ENCODE measurements at regions not wholly inside any gene's neighbourhood (a gene's known extent, or its start where the extent isn't known, plus 50 kb on each side); places are given as distances from the start of the nearest gene placed in this dataset.

- in situ Hi-C loops (cut with HindIII; ENCODE audit: low sequenced_read_pairs): no loop called here
Observed at GRCh38 chr11:104464691-104465090, 300.7 kb upstream of the PDGFD start.

- in situ Hi-C loops (cut with HindIII; ENCODE audit: low sequenced_read_pairs): no loop called here
Observed at GRCh38 chr11:104462341-104462740, 298.4 kb upstream of the PDGFD start.

GRCh38 chr11:104451197-104451893 is 287.4 kb upstream of the PDGFD start:
- in situ Hi-C loops (cut with HindIII; ENCODE audit: low sequenced_read_pairs): no loop called here

DNA sequence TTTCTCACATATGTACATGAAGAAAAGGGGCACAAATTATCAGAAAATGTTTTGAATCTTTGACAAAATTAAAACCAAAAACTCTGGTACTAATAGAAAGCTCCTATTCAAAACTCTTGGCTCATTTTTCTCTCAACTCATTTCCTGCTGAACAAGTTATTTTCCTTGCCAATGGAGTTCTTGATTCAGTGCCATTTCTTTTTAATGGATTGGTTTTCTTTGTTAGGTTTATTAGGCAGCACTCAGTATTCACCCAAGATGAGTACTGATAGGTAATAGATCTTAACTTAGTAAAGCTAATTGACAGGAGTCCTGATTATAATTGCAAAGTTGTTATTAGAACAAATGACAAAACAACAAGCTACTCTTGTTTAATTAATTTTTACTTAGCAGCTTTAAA is 279.4 kb upstream of the PDGFD start:
- in situ Hi-C loops (cut with HindIII; ENCODE audit: low sequenced_read_pairs): no loop called here

DNA sequence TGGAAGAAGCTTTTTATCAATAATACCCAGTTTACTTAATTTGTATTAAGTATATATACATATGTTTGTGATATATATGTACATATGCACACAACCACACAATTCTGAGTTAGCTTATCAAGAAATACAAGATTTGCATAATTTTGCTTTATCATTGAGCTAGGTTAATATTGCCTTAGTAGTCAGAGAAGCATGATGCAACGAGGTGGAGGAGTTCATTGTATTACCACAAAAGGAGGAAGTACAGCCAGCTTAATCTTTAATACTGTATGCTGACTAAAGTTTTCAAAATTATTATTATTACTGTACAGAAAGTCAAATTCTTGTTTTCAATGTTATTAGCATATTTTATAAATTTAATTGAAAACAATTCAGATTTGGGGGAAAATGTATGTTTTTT is 278.4 kb upstream of the PDGFD start:
- in situ Hi-C loops (cut with HindIII; ENCODE audit: low sequenced_read_pairs): no loop called here

DNA sequence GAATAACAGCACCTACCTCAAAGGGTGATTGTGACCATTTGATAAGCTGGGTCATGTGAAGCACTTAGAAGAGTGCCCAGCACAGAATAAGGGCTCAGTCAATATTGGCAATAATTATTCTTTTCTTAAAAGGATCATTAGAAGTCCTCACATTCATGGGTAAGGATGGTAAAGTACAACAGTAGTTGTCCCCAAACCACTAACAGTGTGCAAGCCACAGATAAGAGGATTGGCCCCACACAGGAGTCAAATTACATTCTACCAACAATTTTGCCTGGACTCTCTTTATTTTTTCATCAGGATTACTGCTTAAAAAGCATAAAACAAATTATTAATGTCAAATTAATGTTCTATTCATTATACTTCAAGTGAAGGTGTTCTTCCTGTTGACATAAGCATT is 271.5 kb upstream of the PDGFD start:
- in situ Hi-C loops (cut with HindIII; ENCODE audit: low sequenced_read_pairs): no loop called here

DNA sequence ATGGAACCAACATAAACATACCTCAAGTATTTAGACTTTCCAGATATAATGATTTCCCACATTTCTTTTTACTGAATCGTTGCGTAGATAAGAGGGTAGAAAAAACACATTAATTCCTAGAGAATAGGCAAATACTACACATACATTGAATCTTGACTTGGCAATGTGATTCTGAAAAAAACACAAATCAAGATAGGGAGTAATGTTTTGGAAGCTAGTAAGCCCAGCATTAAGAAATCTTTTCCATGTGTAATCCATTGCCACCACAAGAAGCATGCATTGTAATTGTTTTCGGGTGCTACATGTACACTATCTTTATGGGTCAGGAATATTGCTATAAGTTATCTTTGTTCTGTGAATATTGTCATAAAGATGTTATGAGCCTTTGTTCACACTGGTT is 269.8 kb upstream of the PDGFD start:
- in situ Hi-C loops (cut with HindIII; ENCODE audit: low sequenced_read_pairs): no loop called here

DNA sequence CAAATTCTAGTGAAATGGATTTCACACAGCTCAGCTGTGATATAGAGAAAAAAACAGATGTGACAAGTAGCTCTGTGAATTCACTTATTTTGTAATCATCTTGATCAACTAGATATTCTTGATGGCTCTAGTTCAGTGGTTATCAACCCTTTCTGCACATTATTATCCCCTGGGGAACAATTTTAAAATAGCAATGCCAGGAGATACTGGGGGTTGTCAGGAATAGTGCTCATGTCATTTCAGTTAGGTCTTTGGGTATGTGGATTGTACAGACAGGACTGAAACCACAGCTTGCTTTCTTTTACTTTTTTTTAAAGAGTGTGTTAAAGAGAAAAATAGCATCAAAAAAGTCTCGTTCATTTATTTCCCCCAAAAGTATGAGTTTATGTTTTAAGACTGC is 269.0 kb upstream of the PDGFD start:
- in situ Hi-C loops (cut with HindIII; ENCODE audit: low sequenced_read_pairs): no loop called here

- in situ Hi-C loops (cut with HindIII; ENCODE audit: low sequenced_read_pairs): no loop called here
Observed at GRCh38 chr11:104432526-104432925, 268.6 kb upstream of the PDGFD start.

DNA sequence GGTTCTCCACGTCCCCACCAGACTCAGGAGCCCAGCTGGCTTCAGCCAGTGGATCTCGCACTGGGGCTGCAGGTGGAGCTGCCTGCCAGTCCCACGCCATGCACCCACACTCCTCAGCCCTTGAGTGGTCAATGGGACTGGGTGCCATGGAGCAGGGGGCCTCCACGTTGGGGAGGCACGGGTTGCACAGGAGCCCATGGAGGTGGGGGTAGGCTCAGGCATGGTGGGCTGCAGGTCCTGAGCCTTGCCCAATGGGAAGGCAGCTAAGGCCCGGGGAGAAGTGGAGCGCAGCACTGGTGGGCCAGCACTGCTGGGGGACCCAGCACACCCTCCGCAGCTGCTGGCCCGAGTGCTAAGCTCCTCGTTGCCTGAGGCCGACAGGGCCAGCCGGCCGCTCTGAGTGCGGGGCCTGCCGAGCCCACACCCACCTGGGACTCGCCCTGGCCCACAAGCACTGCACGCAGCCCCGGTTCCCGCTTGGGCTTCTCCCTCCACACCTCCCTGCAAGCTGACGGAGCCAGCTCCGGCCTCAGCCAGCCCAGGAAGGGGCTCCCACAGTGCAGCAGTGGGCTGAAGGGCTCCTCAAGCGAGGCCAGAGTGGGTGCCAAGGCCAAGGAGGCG is 258.5 kb upstream of the PDGFD start:
- in situ Hi-C loops (cut with HindIII; ENCODE audit: low sequenced_read_pairs): no loop called here

DNA sequence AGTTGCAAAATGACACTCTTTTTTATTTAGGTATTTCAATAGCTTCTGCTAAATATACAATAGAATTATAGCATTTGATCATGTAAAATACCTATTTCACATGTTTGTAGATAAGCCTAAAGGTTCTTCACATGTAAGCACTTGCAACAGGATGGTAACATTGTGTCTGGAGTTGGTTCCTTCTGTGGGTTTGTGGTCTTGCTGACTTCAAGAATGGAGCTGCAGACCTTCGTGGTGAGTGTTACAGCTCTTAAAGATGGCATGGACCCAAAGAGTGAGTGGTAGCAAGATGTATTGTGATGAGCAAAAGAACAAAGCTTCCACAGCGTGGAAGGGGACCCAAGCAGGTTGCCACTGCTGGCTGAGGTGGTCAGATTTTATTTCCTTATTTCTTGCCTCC is 246.4 kb upstream of the PDGFD start:
- in situ Hi-C loops (cut with HindIII; ENCODE audit: low sequenced_read_pairs): no loop called here

DNA sequence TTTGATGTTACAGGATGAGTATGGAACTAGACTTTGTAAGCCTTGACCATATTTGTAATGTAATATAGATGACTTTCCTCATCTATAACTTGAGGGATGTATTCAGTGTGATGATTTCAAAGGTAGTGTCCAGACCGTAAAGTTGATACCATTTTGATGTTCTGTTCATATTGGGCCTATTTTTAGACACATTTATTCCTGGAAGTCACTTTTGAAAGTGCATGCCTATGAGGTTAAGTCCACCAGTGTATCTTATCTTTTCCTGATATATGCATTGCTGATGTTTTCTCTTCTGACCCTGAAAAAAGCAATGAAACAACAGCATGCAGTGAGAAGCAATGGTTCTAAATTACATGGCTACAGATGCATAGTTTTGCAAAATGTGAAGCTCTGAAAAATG is 244.7 kb upstream of the PDGFD start:
- in situ Hi-C loops (cut with HindIII; ENCODE audit: low sequenced_read_pairs): no loop called here

DNA sequence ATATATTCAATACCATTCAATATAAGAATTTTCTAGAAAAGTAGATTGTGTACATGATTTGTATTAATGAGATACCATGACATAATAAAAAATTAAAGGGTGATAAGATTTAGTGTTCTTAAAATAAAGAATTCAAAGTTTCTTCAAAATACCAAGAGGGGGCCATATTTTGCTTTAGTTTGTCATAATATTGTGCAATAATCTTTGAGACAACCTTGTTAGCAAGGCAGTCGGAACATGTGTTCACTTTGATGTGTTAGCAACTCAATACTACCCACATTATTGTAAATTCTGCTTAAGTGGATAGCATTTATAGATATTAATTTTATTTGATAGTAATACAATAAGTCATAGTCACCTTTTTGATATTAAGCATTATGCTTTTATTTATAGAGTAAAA is 241.3 kb upstream of the PDGFD start:
- in situ Hi-C loops (cut with HindIII; ENCODE audit: low sequenced_read_pairs): no loop called here

DNA sequence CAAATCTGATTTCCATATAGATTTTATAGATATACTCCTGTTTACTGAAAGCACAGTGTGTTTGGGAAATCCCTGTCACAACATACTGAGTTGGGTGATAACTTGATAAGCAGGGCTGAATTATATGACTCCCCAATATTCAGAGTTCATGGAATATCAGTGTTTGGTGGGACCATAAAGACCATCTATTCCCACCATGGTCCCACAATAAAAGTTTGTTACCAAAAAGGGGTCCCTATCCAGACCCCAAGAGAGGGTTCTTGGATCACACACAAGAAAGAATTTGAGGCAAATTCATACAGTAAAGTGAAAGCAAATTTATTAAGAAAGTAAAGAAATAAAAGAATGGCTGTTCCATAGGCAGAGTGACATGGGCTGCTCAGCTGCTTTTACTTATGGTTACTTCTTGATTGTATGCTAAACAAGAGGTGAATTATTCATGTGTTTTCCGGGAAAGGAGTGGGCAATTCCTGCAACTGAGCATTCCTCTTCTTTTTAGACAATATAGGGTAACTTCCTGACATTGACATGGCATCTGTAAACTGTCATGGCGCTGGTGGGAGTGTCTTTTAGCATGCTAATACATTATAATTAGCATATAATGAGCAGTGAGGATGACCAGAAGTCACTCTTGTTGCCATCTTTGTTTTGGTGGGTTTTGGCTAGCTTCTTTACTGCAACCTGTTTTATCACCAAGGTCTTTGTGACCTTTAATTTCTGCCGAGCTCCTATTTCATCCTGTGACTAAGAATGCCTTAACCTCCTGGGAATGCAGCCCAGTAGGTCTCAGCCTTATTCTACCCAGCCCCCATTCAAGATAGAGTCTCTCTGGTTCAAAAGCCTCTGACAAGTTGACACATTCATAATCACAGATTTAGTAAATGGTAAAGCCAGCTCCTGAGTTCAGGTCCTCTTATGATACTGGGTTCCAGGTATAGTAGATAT is 240.6 kb upstream of the PDGFD start:
- in situ Hi-C loops (cut with HindIII; ENCODE audit: low sequenced_read_pairs): no loop called here

DNA sequence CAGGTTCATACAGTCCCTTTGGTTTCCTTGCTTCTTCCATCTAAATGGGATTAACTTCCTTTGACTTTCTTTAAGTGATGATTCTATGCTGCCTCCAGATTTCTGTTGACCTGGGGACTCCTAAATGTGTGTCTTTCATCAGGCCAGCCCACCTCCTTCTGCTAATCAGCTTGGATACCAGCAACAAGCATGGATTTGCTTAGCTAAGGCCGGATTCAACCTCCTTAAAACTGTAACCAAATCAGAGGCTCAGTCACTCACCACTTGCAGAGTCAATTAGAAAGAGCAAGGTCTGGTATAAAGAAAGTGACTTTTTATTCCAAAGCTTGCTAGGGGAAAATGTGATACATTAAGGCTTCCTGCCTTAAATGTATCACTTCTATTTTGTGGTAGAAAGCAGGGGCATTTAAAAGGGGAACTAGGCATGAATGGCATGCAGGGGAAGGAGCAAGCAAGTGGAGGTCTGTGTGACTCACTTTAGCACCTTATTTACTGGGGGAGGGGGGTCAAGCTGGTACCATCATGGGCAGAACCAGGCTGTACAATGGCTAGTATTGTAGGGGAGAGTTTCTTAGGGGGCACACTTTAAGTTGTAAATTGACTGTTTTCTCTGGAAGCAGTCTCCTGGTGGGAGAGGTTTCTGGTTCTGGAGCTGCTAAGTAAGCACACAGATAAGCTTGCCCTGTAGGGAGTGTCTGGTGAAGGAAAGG is 239.0 kb upstream of the PDGFD start:
- in situ Hi-C loops (cut with HindIII; ENCODE audit: low sequenced_read_pairs): no loop called here

GRCh38 chr11:104394508-104394907 is 230.6 kb upstream of the PDGFD start:
- in situ Hi-C loops (cut with HindIII; ENCODE audit: low sequenced_read_pairs): no loop called here

DNA sequence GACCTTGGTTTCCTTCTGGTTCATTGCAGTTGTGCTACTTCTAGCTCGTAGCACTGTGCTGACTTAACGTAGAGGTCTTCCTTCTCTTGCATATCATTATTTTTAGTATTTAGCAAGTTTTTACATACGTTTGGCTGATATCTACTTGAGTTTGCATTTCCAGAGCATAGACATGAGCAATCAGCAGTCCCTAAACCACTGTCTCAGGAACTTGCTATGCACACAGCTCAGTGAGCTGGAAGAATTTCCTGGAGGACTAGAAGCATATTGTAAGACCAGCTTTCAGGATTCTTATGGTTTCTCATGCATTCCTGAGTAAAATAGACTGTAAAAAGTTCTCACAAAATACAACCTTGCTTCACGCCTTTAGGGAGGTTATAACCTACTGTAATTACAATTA is 226.7 kb upstream of the PDGFD start:
- in situ Hi-C loops (cut with HindIII; ENCODE audit: low sequenced_read_pairs): no loop called here

GRCh38 chr11:104385884-104386283 is 221.9 kb upstream of the PDGFD start:
- in situ Hi-C loops (cut with HindIII; ENCODE audit: low sequenced_read_pairs): no loop called here

- in situ Hi-C loops (cut with HindIII; ENCODE audit: low sequenced_read_pairs): no loop called here
Observed at GRCh38 chr11:104380358-104380757, 216.4 kb upstream of the PDGFD start.

DNA sequence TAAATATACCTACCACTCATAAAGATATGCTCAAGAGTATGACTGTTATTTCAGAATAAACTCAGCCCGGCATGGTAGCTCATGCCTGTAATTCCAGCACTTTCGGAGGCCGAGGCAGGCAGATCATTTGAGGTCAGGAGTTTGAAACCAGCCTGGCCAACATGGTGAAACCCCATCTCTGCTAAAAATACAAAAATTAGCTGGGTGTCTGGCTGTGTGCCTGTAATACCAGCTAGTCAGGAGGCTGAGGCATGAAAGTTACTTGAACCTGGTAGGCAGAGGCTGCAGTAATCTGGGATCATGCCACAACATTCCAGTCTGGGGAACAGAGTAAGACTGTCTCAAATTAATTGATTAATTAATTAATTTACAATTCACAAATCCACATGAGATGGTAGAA is 208.2 kb upstream of the PDGFD start:
- in situ Hi-C loops (cut with HindIII; ENCODE audit: low sequenced_read_pairs): no loop called here

DNA sequence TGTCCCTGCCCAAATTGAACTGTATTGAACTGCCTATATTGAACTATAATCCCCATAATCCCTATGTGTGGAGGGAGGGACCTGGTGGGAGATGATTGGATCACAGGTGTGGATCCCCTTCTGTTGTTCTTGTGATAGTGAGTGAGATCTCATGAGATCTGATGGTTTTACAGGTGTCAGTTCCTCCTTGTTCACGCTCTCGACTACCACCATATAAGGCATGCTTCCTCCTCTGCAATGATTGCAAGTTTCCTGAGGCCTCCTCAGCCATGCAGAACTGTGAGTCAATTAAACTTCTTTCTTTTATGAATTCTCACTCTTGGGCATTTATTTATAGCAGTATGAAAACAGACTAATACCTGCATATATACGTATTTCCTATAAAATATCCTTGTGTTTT is 206.5 kb upstream of the PDGFD start:
- in situ Hi-C loops (cut with HindIII; ENCODE audit: low sequenced_read_pairs): no loop called here

All from endothelial cell of hepatic sinusoid (primary cell).